CD4-positive, CD25-positive, alpha-beta regulatory T cell (primary cell): ENCODE measurements at regions not wholly inside any gene's neighbourhood (a gene's known extent, or its start where the extent isn't known, plus 50 kb on each side); places are given as distances from the start of the nearest gene placed in this dataset.

Source experiments
- ATAC-seq, 2 donors: fragments of 150-1000 bp; cut with Tn5 transposase; one replicate each; pipeline ENCODE4 v1.10.0; 2021; ENCODE audit warnings: low read depth in 2 of 2, moderate number of reproducible peaks in 2 of 2, moderate library complexity in 1 of 2
- DNase-seq, 3 donors: peaks; one replicate each; pipeline versions ENCODE4 v3.0.0 to v3.0.0-alpha.2; 2012 to 2022; ENCODE audit warnings: mixed read lengths in 1 of 3
- H3K27ac ChIP-seq: one replicate; pipeline ENCODE4 v1.7.0; 2013; ENCODE audit warnings: mild to moderate bottlenecking, low read length; ENCODE audit not compliant: insufficient read depth, poor library complexity, severe bottlenecking
- H3K27me3 ChIP-seq: one replicate; pipeline ENCODE4 v1.7.0; 2013; ENCODE audit warnings: low read length; ENCODE audit not compliant: control insufficient read depth, insufficient read depth
- H3K36me3 ChIP-seq: one replicate; pipeline ENCODE4 v1.7.0; 2013; ENCODE audit warnings: mild to moderate bottlenecking, low read length, moderate library complexity; ENCODE audit not compliant: control insufficient read depth, insufficient read depth
- H3K4me1 ChIP-seq: 2 replicates; pipeline ENCODE4 v1.7.0; 2013; ENCODE audit warnings: mild to moderate bottlenecking, low read length; ENCODE audit not compliant: insufficient read depth, control insufficient read depth, poor library complexity, severe bottlenecking
- H3K4me3 ChIP-seq: one replicate; pipeline ENCODE4 v1.7.0; 2013; ENCODE audit warnings: low read depth, mild to moderate bottlenecking, low read length, moderate library complexity
- H3K9me3 ChIP-seq, 2 experiments: 1 replicate in 1 of 2; 2 replicates in 1 of 2; pipeline ENCODE4 v1.7.0; 2013; ENCODE audit warnings: low read length in 2 of 2, mild to moderate bottlenecking in 1 of 2, moderate library complexity in 1 of 2; ENCODE audit not compliant: control insufficient read depth in 2 of 2
- H3K27ac Mint-ChIP-seq, 3 donors: one replicate each; pipeline ENCODE4 v1.8.0; 2020 to 2022; ENCODE audit warnings: mild to moderate bottlenecking in 3 of 3, mixed read lengths in 3 of 3, moderate library complexity in 2 of 3
- H3K27me3 Mint-ChIP-seq: one replicate; pipeline ENCODE4 v1.8.0; 2022; ENCODE audit warnings: mild to moderate bottlenecking, mixed read lengths
- H3K36me3 Mint-ChIP-seq: one replicate; pipeline ENCODE4 v1.8.0; 2020; ENCODE audit warnings: mixed read lengths
- H3K4me1 Mint-ChIP-seq, 4 donors: one replicate each; pipeline ENCODE4 v1.8.0; 2020 to 2022; ENCODE audit warnings: mixed read lengths in 4 of 4, mild to moderate bottlenecking in 1 of 4
- H3K4me3 Mint-ChIP-seq, 4 donors: one replicate each; pipeline ENCODE4 v1.8.0; 2020 to 2022; ENCODE audit warnings: mild to moderate bottlenecking in 4 of 4, mixed read lengths in 4 of 4, moderate library complexity in 3 of 4
- H3K9me3 Mint-ChIP-seq, 7 donors: one replicate each; pipeline ENCODE4 v1.8.0; 2020 to 2022; ENCODE audit warnings: mixed read lengths in 7 of 7, mild to moderate bottlenecking in 3 of 7, moderate library complexity in 2 of 7

DNA sequence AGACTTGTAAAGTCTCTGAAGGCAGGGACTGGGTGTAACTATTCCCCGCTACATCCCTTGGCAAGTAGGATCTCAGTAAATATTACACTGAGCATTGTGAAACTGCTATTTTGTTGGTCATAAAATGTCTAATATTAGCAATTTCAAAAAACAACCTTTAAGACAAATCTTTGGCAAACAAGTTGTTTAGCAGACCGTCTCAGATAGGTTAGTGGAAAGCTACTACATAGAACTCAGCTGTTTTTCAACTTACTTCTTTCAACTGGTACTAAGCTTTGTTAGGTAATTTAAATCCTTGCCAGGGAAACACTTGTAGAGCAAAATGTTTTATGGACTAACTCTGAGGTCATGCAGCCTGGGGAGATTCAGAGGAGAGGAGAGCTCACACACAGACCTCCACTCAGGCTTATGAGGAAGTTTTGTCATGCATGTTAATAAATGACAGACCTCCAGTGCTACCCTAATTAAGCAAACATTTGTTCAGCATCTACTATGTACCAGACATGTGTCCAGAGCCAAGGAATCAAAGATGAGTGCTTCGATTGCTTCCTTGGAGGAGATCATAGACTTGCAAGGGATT, 61.6 kb upstream of the STAC start:
- Mint-ChIP-seq H3K27me3 (no peaks in the 10 kb centered on the region), H3K36me3 (no peaks in the 10 kb centered on the region), H3K4me3 (no peak overlapping the region), H3K9me3 (peaks cover 0 to 15% (median 4%) of the 10 kb centered on the region in 7 donors), H3K4me1 (no peaks in the 10 kb centered on the region), H3K27ac (no peak overlapping the region)
- no peak overlapping the region for H3K27ac ChIP-seq
- H3K27me3 ChIP-seq: no peaks in the 10 kb centered on the region
- no peaks in the 10 kb centered on the region for H3K36me3 ChIP-seq
- H3K4me3 ChIP-seq: no peak overlapping the region
- no peaks in the 10 kb centered on the region for H3K9me3 ChIP-seq
- DNase-seq (no peak), ATAC-seq (no peak)
- no peaks in the 10 kb centered on the region for H3K4me1 ChIP-seq

DNA sequence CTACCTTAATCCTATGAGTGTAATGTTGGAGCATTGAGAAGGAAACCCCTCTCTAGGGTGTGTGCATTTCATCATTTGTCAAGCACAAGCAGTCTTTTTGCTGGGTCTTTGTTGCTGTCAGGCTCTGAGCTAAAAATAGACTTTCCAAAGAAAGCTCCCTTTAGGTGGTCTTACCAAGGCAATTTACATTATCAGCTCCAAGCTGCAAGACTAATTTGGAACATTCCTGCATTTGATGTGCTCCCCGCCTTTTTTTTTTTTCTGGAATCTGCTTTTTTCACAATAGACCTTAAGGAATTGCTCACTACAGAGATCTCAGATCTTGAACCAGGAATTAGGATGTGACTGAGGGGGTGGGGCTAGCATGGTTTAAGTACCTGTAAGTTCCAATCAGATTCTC, 60.6 kb upstream of the STAC start:
- H3K36me3 ChIP-seq: no peaks in the 10 kb centered on the region
- peaks cover 0 to 18% (median 4%) of the 10 kb centered on the region in 7 donors for H3K9me3 Mint-ChIP-seq

More for the DNA sequence above, 60.6 kb upstream of the STAC start:
- H3K27me3 ChIP-seq: no peaks in the 10 kb centered on the region
- Mint-ChIP-seq H3K27me3 (no peaks in the 10 kb centered on the region), H3K4me3 (no peak overlapping the region), H3K4me1 (no peaks in the 10 kb centered on the region), H3K27ac (no peak overlapping the region), H3K36me3 (no peaks in the 10 kb centered on the region)
- no peak overlapping the region for H3K27ac ChIP-seq
- DNase-seq (no peak), ATAC-seq (no peak)
- no peaks in the 10 kb centered on the region for H3K4me1 ChIP-seq
- no peak overlapping the region for H3K4me3 ChIP-seq
- H3K9me3 ChIP-seq: no peaks in the 10 kb centered on the region
